ENCODE measurements at regions not wholly inside any gene's neighbourhood (a gene's known extent, or its start where the extent isn't known, plus 50 kb on each side); places are given as distances from the start of the nearest gene placed in this dataset.

DNA sequence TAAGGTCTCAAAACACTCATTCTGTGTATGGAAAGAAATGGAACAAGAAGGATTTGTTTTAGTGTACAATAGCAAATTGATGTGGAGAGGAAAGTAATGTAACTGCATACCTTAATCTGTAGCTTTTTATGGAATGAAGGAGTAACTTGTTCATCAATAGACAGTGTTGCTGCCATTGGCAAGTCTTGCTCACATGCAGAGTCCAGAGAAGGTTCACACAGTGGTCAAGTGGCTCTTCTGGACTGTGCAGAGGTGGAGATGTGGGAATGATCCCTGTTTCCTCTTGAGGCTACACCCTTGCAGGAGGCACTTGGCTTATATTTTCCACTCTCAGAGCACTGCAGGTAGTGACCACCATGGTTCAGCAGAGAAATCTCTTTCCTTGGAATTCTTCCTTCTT lies 132.9 kb upstream of the ANKH start:
- no peak for TF ChIP-seq RFX5 (IDR thresholded peaks at IDR 0.05; ENCODE audit: low read depth, low read length)
- TF ChIP-seq CBX8 (IDR thresholded peaks at IDR 0.05; ENCODE audit: borderline replicate concordance, extremely low read depth, low read depth, low read length, poor library complexity, severe bottlenecking): no peak
- TF ChIP-seq, protein P1, sequence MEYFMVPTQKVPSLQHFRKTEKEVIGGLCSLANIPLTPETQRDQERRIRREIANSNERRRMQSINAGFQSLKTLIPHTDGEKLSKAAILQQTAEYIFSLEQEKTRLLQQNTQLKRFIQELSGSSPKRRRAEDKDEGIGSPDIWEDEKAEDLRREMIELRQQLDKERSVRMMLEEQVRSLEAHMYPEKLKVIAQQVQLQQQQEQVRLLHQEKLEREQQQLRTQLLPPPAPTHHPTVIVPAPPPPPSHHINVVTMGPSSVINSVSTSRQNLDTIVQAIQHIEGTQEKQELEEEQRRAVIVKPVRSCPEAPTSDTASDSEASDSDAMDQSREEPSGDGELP (CRISPR knock-in tag; IDR thresholded peaks at IDR 0.05; ENCODE audit: borderline replicate concordance): no peak
- no peak for TF ChIP-seq CHD1 (IDR thresholded peaks at IDR 0.05; ENCODE audit: low read length)
- no peak for TF ChIP-seq THRAP3 (IDR thresholded peaks at IDR 0.05; ENCODE audit: borderline replicate concordance)
- TF ChIP-seq, protein P2, sequence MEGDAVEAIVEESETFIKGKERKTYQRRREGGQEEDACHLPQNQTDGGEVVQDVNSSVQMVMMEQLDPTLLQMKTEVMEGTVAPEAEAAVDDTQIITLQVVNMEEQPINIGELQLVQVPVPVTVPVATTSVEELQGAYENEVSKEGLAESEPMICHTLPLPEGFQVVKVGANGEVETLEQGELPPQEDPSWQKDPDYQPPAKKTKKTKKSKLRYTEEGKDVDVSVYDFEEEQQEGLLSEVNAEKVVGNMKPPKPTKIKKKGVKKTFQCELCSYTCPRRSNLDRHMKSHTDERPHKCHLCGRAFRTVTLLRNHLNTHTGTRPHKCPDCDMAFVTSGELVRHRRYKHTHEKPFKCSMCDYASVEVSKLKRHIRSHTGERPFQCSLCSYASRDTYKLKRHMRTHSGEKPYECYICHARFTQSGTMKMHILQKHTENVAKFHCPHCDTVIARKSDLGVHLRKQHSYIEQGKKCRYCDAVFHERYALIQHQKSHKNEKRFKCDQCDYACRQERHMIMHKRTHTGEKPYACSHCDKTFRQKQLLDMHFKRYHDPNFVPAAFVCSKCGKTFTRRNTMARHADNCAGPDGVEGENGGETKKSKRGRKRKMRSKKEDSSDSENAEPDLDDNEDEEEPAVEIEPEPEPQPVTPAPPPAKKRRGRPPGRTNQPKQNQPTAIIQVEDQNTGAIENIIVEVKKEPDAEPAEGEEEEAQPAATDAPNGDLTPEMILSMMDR (IDR thresholded peaks at IDR 0.05 in 2 of 3, conservative IDR thresholded peaks at IDR 0.05 in 1 of 3; ENCODE audit: insufficient read depth in 2 of 3, low read depth in 1 of 3, low read length in 3 of 3): no peak
- no peak for TF ChIP-seq ZKSCAN1 (IDR thresholded peaks at IDR 0.05; ENCODE audit: low read depth, low read length)
- no peak for TF ChIP-seq MEIS2 (IDR thresholded peaks at IDR 0.05; ENCODE audit: partially characterized antibody)
- no peak for TF ChIP-seq ZNF780A (CRISPR knock-in tag; IDR thresholded peaks at IDR 0.05)
- no peak for TF ChIP-seq NR1H2 (CRISPR knock-in tag; IDR thresholded peaks at IDR 0.05)
- TF ChIP-seq, protein P3, sequence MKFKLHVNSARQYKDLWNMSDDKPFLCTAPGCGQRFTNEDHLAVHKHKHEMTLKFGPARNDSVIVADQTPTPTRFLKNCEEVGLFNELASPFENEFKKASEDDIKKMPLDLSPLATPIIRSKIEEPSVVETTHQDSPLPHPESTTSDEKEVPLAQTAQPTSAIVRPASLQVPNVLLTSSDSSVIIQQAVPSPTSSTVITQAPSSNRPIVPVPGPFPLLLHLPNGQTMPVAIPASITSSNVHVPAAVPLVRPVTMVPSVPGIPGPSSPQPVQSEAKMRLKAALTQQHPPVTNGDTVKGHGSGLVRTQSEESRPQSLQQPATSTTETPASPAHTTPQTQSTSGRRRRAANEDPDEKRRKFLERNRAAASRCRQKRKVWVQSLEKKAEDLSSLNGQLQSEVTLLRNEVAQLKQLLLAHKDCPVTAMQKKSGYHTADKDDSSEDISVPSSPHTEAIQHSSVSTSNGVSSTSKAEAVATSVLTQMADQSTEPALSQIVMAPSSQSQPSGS (CRISPR knock-in tag; IDR thresholded peaks at IDR 0.05): no peak
- TF ChIP-seq PCBP1 (IDR thresholded peaks at IDR 0.05; ENCODE audit: low read depth, low read length, poor library complexity, severe bottlenecking): no peak
- no peak for TF ChIP-seq RFX1 (IDR thresholded peaks at IDR 0.05)

Measured in K562 (cell line).